NCI-H2196 (cell line): ENCODE measurements at regions not wholly inside any gene's neighbourhood (a gene's known extent, or its start where the extent isn't known, plus 50 kb on each side); places are given as distances from the start of the nearest gene placed in this dataset.

Experiments used
- DNase-seq: peaks from one replicate; lab custom pipeline; 2025; ENCODE audit not compliant: unreplicated experiment; lab: John Stamatoyannopoulos, UW

DNA sequence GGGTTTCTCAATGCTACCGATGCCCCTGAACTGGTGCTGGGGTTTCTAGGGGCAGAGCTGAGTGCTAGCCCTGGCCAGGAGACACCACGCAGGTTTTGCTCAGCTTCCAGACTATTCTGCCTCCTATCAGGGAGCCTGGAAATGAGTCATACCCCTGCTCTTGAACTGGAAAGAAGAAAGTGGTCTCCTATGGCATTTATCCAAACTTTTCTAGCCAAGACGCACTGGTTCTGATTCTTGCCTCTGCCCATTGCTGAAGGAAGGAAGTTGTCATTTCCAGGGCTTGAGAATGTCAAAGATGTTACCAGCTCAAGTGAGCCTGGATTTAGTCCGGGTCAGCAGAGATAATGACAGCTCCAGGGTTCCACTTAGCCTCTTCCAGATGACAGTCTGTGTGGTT is 561.9 kb downstream of the CDK5RAP2 start:
- no peak for DNase-seq

DNA sequence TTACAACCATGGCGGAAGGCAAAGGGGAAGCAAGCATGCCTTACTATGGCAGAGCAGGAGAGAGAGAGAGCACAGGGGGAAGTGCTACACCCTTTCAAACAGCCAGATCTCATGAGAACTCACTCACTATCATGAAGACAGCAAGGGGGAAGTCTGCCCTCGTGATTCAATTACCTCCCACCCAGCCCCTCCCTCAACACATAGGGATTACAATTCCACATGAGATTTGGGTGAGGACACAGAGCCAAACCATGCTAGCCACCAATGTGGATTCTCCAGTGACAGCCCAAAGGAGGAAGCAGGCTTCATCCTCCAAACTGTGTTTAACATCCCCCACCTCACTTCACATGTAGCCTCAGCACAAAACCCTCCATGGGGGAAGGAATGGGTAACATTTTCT is 563.7 kb downstream of the CDK5RAP2 start:
- no peak for DNase-seq

DNA sequence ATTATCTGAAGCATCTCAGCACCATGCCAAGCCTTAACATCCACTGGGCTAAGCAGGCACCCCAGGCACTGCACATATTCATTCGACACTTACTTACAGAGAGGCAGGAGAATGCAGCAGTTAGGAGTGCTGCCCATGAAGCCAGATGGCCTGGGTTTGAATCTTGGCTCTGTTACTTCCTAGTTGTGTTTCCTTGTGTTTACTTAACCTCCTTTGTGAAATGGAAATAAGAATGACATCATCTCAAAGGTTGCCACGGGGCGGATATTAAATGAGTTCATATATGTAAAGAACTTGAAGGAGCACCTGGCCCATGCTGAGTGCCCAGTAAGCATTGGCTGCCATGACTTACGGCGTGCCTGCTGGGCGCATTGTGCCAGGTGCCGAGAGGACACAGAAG is 565.2 kb downstream of the CDK5RAP2 start:
- DNase-seq: no peak

DNA sequence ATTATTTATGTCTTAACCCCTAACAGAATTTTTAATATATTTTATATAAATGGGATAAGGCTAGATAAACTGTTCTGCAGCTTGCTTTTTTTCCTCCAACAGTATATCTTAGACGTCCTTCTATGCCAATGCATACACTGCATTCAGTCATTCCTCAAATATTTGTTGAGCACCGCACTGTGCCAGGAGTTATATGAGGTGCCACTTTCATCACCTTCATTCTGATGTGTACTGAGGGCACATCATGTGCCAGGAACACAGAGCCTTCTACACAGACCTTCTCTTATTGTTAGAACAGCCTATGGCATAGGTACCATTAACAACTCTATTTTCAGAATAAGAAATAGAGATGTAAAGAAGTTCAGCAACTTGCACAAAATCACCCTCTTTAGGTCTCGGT is 570.1 kb downstream of the CDK5RAP2 start:
- no peak for DNase-seq

DNA sequence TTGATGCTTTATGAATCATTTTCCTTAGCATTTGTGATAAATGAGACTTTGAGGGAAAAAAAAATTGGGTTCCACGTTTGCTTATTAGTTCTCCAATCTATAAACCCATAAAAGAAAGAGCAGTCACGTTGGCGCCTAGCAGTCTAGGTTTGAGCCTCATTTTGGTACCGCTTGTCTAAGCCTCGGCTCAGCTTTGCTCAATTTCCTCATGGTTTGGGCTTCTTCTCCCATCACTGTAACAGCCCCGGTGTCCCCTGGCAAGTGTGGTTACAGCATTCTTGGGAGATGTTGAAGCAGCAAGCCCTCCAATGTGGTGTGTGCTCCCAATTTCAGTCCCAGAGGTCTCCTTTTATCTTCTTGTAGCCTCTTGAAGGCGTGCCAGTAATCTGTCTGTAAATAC is 578.4 kb downstream of the CDK5RAP2 start:
- no peak for DNase-seq

DNA sequence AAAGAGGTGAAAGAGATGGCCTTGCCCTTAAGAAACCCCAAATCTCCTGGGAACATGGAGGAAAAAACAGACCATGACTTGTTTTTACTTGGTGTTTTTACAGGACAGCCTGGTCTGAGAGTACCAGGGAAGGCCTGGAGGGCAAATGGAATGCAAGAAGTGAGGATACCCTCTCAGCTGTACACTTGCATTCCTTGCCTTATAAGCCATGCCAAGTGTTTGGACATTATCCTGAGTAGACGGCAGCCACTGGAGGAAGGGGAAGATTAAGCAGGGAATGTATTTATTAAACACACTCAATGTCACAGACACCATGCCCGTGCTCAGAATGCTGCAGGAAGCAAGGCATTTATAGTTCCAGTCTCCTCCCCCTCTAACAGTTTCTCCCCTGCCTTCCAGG is 581.4 kb downstream of the CDK5RAP2 start:
- DNase-seq: no peak

DNA sequence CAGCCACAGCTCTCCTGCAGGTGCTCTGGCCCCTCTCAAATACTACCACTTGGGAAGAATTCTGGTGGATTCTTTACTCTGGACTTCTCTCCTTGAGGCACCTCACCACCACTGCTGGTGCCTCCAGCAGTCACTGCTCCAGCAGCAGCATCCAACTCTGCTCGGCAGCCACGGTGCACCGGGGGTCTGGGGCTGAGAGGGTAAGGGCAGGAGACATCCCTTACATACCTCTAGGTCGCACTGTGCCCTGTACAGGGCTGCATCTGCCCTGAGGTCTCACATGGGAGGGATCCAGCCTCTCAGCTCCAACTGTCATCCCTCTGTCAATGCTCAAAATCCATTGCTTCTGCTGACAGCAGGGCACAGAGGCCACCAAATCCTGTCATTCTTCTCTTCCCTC is 588.2 kb downstream of the CDK5RAP2 start:
- no peak for DNase-seq

DNA sequence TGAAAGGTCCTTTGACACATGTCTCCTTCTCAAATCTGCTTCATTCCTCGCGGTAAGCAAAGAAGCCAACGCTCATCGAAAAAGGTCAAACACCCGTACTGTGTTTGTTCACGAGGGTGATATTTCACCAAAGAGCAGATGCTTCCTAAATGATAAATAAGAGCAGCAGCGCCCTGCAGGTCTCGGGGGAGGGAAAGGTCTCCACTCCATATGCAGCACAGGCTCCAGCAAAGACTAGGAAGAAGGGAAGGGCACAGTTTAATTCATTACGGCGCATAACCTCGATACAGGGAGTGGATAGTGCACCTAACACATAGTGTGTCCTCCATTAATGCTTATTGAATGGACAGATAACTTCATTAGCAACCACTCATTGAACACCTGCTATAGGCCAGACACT is 593.3 kb downstream of the CDK5RAP2 start:
- peak; percentile 35 for DNase-seq

DNA sequence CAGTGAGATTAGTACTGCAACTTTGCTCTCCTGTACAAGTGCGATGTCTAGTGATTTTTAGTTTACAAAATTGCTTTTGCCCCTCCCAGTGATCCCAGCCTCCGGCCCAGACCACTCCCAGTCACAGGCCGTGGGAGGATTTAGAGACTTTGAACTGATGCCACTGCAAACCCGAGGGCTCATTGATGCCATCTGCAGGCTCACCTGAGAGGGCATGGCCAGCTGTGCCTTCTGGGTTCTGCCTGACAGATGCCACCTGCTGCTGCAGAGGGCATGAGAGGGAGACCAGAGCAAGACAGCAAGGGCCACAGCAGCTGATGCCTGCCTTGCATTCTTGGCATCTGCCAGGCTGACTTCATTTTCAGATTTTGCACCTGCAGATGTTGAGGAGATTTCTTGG is 593.8 kb downstream of the CDK5RAP2 start:
- peak; percentile 50 for DNase-seq

DNA sequence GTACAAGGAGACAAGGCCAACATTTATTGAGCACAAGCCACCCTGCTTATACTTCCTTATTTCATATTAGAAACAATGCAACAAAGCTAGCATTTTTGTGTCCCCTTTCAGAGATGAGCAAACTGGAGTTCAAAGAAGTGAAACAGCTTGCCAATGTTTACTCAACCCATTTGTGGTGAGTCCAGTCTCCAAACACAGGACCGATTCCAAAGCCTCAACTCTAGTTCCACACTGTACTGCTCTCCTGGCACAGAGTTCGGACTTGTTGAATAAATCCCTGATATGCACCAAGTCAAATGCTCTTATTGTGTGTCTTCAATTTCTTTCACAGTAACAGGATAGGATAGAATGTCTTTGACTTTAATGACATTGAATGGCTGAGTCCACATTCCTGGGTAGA is 604.8 kb upstream of the BRINP1 start:
- DNase-seq: no peak

DNA sequence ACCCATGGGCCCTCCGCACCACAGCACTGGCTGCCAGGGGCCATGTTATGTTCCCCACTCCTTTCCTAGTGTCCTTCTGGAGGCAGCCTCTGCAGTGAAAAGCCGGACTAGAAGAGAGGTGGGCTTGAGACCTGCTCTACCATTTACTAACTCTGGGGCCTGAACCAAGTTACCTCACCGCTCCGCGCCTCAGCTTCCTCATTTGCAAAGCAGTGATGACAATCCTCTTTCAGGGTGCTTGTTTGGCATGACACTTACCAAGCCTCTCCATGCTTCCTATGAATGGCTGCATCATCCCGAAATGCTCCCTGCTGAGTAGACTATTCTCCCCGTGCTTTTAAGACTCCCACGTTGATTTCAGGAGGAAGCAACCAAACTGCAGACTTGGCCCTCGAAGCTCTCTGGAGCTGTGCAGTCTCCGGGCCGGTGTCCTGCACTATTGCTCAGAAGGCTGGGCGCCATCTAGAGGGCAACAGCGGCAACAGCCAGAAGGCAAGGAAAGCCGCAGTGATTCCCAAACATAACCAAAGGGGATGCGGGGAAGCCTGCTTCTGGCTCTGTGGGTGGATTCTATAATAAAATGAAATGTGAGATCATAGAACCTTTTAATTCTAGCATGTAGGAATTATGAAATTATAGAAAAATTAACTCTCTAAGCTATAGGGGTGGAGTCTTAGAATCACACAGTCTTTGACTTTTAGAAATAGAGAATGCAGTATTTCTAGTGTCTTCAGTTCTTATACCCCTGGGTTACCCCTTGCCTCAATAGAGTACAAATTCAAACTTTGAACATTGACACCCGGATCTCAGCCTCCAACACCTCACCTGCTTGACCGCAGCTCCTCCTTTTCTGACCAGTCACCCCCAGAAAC is 599.8 kb upstream of the BRINP1 start:
- peak; percentile 76 for DNase-seq

DNA sequence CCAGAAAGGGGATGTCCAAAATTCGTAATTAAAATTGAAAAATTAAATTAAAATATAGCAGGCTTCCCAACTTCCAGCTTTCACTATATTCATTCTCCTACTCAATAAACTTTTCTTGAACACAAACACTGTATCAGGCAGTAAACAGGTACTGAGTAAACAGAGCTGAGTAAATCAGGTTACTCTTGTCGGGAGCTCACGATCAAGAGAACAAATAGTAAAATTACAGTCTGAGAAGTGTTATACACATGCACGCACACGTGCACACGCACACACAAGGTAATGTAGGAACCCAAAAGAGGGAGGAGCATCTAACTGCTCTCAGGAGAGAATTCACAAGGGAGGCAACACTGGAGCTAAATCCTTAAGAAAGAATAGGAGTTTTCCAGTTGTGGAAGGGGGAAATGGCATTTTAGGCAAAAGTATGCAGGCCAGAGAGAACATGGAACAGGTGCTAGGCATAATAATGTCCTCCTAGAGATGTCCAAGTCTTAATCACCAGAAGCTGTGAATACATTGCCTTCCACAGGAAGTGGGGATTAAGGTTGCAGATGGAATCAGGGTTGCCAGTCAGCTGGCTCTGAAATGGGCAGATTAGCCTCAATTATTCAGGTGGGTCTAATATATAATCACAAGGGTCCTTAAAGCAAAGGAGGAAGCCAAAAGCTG is 598.8 kb upstream of the BRINP1 start:
- DNase-seq: no peak

DNA sequence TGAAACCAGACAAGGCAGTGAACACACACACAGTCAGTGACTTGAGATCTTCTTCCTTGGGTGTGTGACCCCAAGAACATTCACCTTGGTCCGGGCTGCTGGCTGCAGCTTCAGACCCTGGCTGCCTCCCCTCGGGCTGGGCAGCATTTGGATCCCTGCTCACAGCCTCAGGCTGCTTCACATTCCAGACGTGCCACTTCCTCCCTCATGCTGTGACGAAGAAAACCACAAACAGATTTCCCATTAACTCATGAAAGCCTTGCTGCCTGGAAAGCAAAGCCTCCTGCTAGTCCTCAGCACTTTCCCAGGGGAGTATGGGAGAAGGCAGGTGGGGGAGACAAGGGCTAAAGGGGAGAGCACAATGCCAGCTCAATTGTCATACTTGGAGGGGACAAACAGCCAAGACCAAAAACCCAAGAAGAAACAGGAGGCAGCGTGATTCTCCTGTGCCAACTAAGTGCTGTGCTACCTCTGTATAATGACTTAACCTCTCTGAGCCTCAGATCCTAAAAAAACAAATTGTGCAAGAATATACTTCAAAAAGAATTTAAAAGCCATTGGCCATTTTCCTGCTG is 594.6 kb upstream of the BRINP1 start:
- no peak for DNase-seq

DNA sequence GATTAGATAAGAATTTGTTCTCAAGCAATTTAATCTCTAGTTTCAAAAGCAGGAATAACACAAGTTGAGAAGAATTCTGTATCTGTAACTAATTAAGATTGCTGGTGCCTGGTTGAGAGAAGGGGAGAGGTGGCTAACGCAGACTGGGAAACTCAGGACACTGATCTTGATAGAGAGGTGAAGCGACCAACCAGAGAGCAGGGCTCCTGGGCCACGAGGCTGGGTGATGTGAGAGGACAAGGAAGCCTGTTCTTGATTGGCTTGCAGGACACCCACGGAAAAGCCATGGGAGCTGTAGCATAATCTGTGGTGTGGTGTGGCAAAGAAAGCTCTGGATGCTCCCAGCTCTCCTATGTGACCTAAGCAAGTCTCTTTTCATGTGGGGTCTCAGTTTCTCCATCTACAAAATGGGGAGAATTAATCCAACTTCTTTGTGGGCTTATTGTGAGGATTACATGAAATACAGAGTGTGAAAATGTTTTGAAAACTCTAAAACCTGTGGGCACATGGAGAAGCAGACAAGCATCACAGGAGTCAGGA is 594.1 kb upstream of the BRINP1 start:
- DNase-seq: no peak

DNA sequence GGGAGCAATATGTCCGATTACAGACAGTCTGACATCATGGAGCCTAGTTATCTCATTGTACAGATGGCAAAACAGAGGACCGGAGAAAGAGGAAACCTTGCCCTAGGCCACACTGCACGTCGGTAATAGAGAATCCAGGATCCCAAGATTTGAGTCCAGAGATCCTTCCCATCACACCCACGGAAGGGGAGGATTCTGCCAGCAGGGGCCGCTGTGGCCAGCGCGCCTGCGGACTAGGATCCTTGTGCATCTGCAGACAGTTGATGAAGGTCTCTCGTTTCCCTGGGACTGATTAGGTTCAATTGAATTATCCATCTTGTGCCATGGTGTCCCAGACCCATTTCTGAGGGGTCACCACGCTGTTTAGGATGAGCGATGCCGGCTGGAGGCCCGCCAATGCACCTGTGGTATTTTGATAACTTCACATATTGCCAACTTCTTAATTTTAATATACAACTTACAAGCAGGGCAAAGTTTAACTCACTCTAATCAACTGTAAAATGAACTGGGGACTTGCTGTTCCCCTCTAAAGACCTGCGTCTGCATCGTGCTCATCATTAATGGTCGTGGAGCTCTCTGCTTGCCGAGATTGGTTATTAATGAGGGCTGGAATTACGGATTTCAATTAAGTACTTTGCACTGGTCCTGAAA is 592.7 kb upstream of the BRINP1 start:
- DNase-seq: no peak

DNA sequence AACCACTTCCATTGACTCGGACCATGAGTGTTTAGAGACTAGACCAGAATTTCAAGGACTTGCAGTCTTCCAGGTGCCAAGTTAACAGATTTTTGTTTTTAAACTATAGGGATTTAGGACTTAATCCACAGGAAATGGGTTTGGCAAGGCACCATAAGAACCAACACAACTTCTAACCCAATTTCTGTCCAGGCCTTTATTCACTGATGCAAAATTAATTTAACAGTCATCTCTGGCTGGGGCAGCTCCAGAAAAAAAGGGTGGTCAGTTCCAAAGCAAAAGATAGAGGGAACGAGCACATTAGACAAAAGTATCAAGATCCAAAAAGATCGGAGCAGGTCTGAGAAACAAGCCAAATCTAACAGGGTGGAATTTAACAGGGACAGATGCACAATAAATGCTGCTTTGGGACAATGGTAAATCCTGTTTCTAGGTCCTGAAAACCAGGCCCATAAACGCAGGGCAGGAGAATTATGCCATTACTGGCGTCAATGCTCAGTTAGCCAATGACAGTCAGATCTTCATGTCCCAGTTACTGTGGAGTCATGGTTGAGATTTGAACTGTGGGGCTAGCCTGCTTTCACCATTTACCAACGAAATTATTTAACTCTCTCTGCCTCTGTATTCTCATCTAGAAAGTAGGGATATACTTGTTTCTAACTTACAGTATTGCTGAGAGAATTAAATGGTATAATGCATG is 590.8 kb upstream of the BRINP1 start:
- DNase-seq: no peak

DNA sequence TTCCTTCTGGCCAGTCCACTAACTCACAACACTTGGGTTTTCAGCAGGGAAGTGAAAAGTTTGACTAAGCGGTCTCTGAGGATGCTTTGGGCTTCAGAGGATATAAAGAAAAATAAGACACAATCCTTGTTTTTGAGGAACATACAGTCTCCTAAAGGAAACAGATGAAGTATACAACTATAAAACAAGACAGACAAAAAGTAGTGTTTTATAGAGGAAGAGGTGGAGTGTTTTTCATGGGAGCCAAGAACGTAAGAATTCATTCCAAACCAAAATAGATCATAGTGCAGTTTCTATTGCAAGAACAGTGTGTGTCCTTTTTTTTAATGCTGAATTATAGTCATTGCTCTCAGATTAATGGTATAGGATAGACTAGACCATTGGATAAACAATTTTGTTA is 586.9 kb upstream of the BRINP1 start:
- DNase-seq: no peak

DNA sequence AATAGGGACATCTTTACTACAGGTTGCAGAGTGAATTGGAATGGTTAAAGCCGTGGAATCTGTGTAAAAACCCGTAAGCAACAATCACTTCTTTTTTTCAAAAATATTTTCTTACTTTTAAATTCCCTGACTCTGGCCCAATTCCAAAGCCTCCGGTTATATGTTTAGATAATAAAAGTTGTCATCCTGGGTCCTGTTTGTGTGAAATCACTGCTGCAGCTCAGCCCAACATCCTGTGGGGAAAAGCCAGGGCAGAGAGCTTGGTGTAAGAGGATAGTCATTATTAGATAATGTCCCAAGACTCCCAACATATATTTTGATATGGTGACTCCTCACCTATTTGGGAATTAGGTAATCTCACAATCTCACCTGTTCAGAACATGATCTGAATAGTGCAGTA is 586.0 kb upstream of the BRINP1 start:
- DNase-seq: no peak

DNA sequence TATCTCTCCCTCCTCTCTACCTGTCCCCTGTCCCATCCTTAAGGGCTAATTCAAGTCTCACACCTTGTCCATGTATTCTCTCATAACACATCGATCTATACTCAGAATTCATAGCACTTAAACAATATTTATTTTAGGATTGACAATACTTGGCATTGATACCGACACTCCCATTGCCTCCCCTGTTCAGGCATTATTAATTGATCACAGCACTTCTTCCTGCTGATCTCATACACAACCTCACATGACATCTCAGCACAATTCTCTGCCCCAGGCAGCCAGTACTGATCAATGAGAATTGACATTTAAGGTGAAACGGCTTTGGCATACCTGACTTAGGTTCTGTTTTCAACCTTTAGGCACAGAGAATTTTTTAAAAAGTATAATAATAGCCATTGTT is 582.4 kb upstream of the BRINP1 start:
- DNase-seq: no peak

DNA sequence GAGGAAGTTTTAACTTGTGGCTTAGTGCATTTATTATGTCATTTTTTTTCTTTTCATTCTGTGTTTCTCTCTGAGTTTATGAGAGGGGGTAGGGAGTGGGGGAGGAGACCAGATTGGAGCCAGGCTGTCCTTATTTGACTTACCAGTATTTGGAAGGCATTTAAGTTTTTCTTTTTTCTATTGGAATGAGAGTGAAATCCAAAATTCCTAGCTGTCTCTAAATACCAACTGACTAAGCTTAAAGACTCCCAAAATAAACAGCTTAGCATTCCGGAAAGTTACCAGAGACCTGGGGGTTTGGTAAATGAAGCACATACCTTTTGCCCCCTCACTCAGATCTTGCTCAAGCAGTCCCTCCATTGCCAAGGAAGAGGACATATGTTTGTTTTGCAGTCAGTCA is 581.9 kb upstream of the BRINP1 start:
- no peak for DNase-seq

DNA sequence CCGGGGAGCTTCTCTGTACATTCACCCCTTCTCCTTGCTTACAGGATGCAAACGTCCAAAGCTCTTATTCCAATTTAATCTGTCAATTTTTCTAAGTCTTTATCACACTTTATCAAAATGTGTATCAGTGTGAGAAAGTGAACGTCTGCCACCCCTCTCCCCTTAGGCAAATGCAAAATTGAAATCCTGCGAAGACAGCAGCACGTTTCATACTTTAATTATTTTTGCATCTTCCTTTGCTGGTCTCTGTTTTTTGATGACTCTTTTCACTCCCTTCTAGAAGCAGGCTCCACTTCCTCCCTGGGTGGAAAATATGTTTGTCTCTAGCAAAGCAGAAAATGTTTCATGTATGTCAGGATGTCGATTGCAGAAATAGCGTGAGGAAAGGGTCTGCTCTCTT is 576.5 kb upstream of the BRINP1 start:
- no peak for DNase-seq
